Bronchial epithelial cell (primary cell): ENCODE measurements at regions not wholly inside any gene's neighbourhood (a gene's known extent, or its start where the extent isn't known, plus 50 kb on each side); places are given as distances from the start of the nearest gene placed in this dataset.
"Not testable (repeated sequence)": the region's sequence is repeated elsewhere in the genome, so short reads cannot be mapped to it uniquely, and the experiment has no call there.

ENCODE experiments used
- DNase-seq: peaks from one replicate; pipeline ENCODE4 v3.0.0-alpha.2; 2010; ENCODE audit warnings: low read depth
- FAIRE-seq: peaks from 2 replicates; lab custom pipeline; 2011; peaks lifted over from hg19 to GRCh38; lab: Jason Lieb, UNC
- H3K27me3 ChIP-seq: 2 replicates; pipeline ENCODE4 v1.5.1; 2011; ENCODE audit warnings: low read length; ENCODE audit not compliant: control insufficient read depth, insufficient read depth
- H3K36me3 ChIP-seq: 2 replicates; pipeline ENCODE4 v1.5.1; 2011; ENCODE audit warnings: low read length; ENCODE audit not compliant: control insufficient read depth, insufficient read depth
- H3K4me3 ChIP-seq: 2 replicates; pipeline ENCODE4 v1.5.1; 2011; ENCODE audit warnings: mild to moderate bottlenecking, low read depth, low read length, control low read depth
- TF ChIP-seq, protein P1 (sequence below): IDR thresholded peaks from 2 replicates; pipeline ENCODE4 v1.5.1; 2011; ENCODE audit warnings: mild to moderate bottlenecking, moderate library complexity, low read length, control low read depth, inconsistent platforms; ENCODE audit not compliant: insufficient read depth, severe bottlenecking

DNA sequence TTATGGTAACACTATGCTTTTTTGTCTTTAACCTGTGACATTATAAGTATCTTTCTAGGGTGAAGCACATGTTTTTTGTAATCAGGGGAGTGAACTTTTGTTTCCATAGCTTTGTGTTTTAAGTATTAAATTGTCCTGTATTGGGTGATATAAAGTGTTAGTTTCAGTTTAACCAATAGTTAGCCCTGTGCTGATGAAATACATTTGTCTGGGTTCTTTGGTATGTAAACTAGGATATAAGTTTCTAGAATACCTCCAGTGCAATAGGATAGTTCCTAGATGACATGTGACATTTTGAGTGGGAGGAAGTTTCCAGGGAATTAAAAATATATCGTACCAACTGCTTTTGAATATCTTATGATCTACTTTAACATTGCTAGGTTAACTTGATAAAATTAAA is 611.0 kb upstream of the MARCKS start:
- Histone ChIP-seq H3K4me3 (no peak overlapping the region), H3K27me3 (no peaks in the 10 kb centered on the region), H3K36me3 (no peaks in the 10 kb centered on the region)
- TF ChIP-seq, protein P1, sequence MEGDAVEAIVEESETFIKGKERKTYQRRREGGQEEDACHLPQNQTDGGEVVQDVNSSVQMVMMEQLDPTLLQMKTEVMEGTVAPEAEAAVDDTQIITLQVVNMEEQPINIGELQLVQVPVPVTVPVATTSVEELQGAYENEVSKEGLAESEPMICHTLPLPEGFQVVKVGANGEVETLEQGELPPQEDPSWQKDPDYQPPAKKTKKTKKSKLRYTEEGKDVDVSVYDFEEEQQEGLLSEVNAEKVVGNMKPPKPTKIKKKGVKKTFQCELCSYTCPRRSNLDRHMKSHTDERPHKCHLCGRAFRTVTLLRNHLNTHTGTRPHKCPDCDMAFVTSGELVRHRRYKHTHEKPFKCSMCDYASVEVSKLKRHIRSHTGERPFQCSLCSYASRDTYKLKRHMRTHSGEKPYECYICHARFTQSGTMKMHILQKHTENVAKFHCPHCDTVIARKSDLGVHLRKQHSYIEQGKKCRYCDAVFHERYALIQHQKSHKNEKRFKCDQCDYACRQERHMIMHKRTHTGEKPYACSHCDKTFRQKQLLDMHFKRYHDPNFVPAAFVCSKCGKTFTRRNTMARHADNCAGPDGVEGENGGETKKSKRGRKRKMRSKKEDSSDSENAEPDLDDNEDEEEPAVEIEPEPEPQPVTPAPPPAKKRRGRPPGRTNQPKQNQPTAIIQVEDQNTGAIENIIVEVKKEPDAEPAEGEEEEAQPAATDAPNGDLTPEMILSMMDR, result no peak
- FAIRE-seq (no peak), DNase-seq (no peak)

DNA sequence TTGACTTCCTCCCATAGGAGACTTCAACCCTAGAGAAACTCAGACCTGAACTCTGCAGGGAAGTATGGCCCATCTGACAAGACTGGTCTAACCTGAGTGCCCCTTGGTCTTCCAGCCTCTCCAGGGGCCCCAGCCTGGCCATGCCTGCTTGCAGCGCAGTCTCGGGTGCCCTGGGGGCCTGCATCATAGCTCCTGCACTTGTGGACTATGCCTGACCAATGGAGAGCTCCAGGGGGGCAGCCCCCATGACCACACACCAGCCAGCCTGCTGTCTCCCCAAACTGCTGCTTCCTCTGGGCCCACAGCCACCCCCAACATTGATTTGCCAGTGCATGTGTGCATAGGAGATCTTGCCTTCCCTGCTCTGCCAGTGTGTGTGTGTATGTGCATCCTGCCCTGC is 608.6 kb upstream of the MARCKS start:
- no peaks in the 10 kb centered on the region for H3K36me3 ChIP-seq
- no peak for FAIRE-seq

DNA sequence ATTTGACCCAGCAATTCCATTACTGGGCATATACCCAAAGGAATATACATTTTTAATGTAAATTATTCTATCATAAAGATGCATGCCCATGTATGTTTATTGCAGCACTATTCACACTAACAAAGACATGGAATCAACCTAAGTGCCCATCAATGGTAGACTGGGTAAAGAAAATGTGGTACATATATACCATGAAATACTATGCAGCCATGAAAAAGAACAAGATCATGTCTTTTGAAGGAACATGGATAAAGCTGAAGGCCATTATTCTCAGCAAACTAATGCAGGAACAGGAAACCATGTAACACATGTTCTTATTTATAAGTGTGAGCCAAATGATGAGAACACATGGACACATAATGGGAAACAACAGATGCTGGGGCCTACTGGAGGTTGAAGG is 603.0 kb upstream of the MARCKS start:
- not testable (repeated sequence) for FAIRE-seq, H3K27me3 ChIP-seq

More for the DNA sequence above, 608.6 kb upstream of the MARCKS start:
- DNase-seq, result no peak
- Histone ChIP-seq H3K4me3 (no peak overlapping the region), H3K27me3 (no peaks in the 10 kb centered on the region)
- TF ChIP-seq, protein P1, result no peak

DNA sequence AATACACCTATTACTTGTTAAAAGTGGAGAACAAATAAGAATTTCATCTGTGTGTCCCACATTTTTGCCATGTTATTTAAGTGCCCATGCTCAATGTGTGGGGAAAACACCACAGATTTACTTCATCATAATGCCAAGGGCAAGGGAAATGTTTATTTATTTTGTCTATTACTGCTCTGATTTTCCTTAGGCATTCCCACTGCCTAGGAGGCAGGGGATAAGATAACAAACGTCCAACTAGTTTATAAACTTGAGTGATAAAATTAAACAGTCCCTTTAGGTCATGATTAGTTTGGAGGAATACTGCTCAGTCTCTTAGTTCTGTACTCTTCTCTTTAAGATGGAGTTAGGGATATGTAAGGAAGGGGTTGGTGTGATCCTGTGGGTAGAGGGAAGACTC is 598.4 kb upstream of the MARCKS start:
- Histone ChIP-seq H3K4me3 (no peak overlapping the region), H3K36me3 (no peaks in the 10 kb centered on the region), H3K27me3 (no peaks in the 10 kb centered on the region)
- FAIRE-seq, result no peak
- TF ChIP-seq, protein P1, result no peak
- no peak for DNase-seq

More for the DNA sequence above, 603.0 kb upstream of the MARCKS start:
- not testable (repeated sequence) for H3K36me3 ChIP-seq, DNase-seq, H3K4me3 ChIP-seq

GRCh38 chr6:113271437-113271836 is 585.7 kb upstream of the MARCKS start:
- Histone ChIP-seq H3K4me3 (no peak overlapping the region), H3K36me3 (no peaks in the 10 kb centered on the region), H3K27me3 (no peaks in the 10 kb centered on the region)
- DNase-seq (no peak), FAIRE-seq (no peak)
- TF ChIP-seq, protein P1, result no peak

- Histone ChIP-seq H3K27me3 (no peaks in the 10 kb centered on the region), H3K36me3 (no peaks in the 10 kb centered on the region), H3K4me3 (no peak overlapping the region)
- TF ChIP-seq, protein P1, result no peak
- FAIRE-seq (no peak), DNase-seq (no peak)
Measured at GRCh38 chr6:113276601-113277000, 580.5 kb upstream of the MARCKS start.
